Neural cell (in vitro differentiated cells): ENCODE measurements at regions not wholly inside any gene's neighbourhood (a gene's known extent, or its start where the extent isn't known, plus 50 kb on each side); places are given as distances from the start of the nearest gene placed in this dataset.

Experiments
- H2AFZ ChIP-seq: fragments of 200-600, 300-800 bp; sonication (generic), shearing (Covaris generic); 2 replicates; pipeline ENCODE4 v1.6.0; 2014; ENCODE audit warnings: low read depth, mild to moderate bottlenecking, antibody characterized with exemption, low read length, moderate library complexity
- H3F3A ChIP-seq: fragments of 200-600 bp; shearing (Covaris generic); 2 replicates; pipeline ENCODE4 v1.6.1; 2016; ENCODE audit warnings: mild to moderate bottlenecking, moderate library complexity, mixed read lengths, antibody characterized with exemption, low read length; ENCODE audit not compliant: insufficient read depth, poor library complexity, severe bottlenecking
- H3K27ac ChIP-seq: fragments of 200-600, 300-800 bp; sonication (generic), shearing (Covaris generic); 2 replicates; pipeline ENCODE4 v1.5.1; 2014; ENCODE audit warnings: mild to moderate bottlenecking, low read length, moderate library complexity
- H3K27me3 ChIP-seq: fragments of 300-800, 200-600 bp; sonication (generic), shearing (Covaris generic); 2 replicates; pipeline ENCODE4 v1.6.0; 2014; ENCODE audit warnings: mild to moderate bottlenecking, low read depth, low read length, moderate library complexity; ENCODE audit not compliant: insufficient read depth
- H3K36me3 ChIP-seq: fragments of 300-800, 200-600 bp; sonication (generic), shearing (Covaris generic); 2 replicates; pipeline ENCODE4 v1.5.1; 2014; ENCODE audit warnings: mild to moderate bottlenecking, antibody characterized with exemption, low read length, moderate library complexity; ENCODE audit not compliant: insufficient read depth
- H3K4me2 ChIP-seq: fragments of 300-800, 200-600 bp; sonication (generic), shearing (Covaris generic); 2 replicates; pipeline ENCODE4 v1.6.0; 2014; ENCODE audit warnings: mild to moderate bottlenecking, low read length
- H3K4me3 ChIP-seq: fragments of 300-800, 200-600 bp; sonication (generic), shearing (Covaris generic); 2 replicates; pipeline ENCODE4 v1.5.1; 2014; ENCODE audit warnings: mild to moderate bottlenecking, low read length, moderate library complexity
- H3K79me2 ChIP-seq: fragments of 200-600 bp; shearing (Covaris generic); replicated peaks from 2 replicates; pipeline ENCODE4 v1.6.0; 2014; ENCODE audit warnings: mild to moderate bottlenecking, low read length, moderate library complexity; ENCODE audit not compliant: insufficient read depth
- H3K9ac ChIP-seq: fragments of 300-800, 200-600 bp; sonication (generic), shearing (Covaris generic); 2 replicates; pipeline ENCODE4 v1.6.1; 2016; ENCODE audit warnings: mild to moderate bottlenecking, low read length, mixed read lengths
- H3K9me2 ChIP-seq: fragments of 200-600 bp; shearing (Covaris generic); 2 replicates; pipeline ENCODE4 v1.6.1; 2016; ENCODE audit warnings: mild to moderate bottlenecking, low read length, mixed read lengths; ENCODE audit not compliant: insufficient read depth
- H3K9me3 ChIP-seq: fragments of 200-600, 300-800 bp; sonication (generic), shearing (Covaris generic); 2 replicates; pipeline ENCODE4 v1.6.1; 2016; ENCODE audit warnings: mild to moderate bottlenecking, mixed run types, low read length, moderate library complexity, mixed read lengths
- H4K20me1 ChIP-seq: fragments of 200-600 bp; shearing (Covaris generic); 2 replicates; pipeline ENCODE4 v1.6.1; 2016; ENCODE audit warnings: mild to moderate bottlenecking, mixed run types; ENCODE audit not compliant: insufficient read depth
- CTCF ChIP-seq: fragments of 450-650 bp; IDR thresholded peaks from 2 replicates; pipeline ENCODE4 v1.5.1; 2014; ENCODE audit warnings: antibody characterized with exemption, mild to moderate bottlenecking, moderate library complexity; ENCODE audit not compliant: poor library complexity, severe bottlenecking
- EP300 ChIP-seq: fragments of 450-650 bp; conservative IDR thresholded peaks from 2 replicates; pipeline ENCODE4 v1.6.1; 2014; ENCODE audit warnings: antibody characterized with exemption, mild to moderate bottlenecking, moderate library complexity; ENCODE audit not compliant: poor library complexity, severe bottlenecking
- EZH2 ChIP-seq: fragments of 200-600, 300-800 bp; shearing (Covaris generic), sonication (generic); IDR thresholded peaks from 2 replicates; pipeline ENCODE4 v1.6.1; 2014; ENCODE audit warnings: antibody characterized with exemption, low read length, borderline replicate concordance, mild to moderate bottlenecking; ENCODE audit not compliant: insufficient read depth, poor library complexity, severe bottlenecking
- MXI1 ChIP-seq: fragments of 450-650 bp; conservative IDR thresholded peaks from 2 replicates; pipeline ENCODE4 v1.6.1; 2014; ENCODE audit warnings: antibody characterized with exemption, mild to moderate bottlenecking; ENCODE audit not compliant: poor library complexity, severe bottlenecking
- POLR2AphosphoS5 ChIP-seq: IDR thresholded peaks from 2 replicates; pipeline ENCODE4 v1.6.1; 2012
- RAD21 ChIP-seq: fragments of 450-650 bp; conservative IDR thresholded peaks from 2 replicates; pipeline ENCODE4 v1.6.1; 2014; ENCODE audit warnings: antibody characterized with exemption, mild to moderate bottlenecking, moderate library complexity
- REST ChIP-seq: IDR thresholded peaks from 2 replicates; pipeline ENCODE4 v1.6.1; 2012; ENCODE audit warnings: borderline replicate concordance
- SMC3 ChIP-seq: fragments of 450-650 bp; conservative IDR thresholded peaks from 2 replicates; pipeline ENCODE4 v1.6.1; 2014; ENCODE audit warnings: antibody characterized with exemption, mild to moderate bottlenecking, moderate library complexity; ENCODE audit not compliant: poor library complexity
- TAF1 ChIP-seq: IDR thresholded peaks from 2 replicates; pipeline ENCODE4 v1.6.1; 2012; ENCODE audit warnings: low read depth

GRCh38 chr2:228728961-228729360 is 542.1 kb downstream of the PID1 start:
- no peaks in the 10 kb centered on the region for H3F3A ChIP-seq
- H3K4me3 ChIP-seq, result no peak overlapping the region
- no peak overlapping the region for H2AFZ ChIP-seq
- no peaks in the 10 kb centered on the region for H3K9me3 ChIP-seq
- H3K27me3 ChIP-seq, result no peaks in the 10 kb centered on the region
- H4K20me1 ChIP-seq, result no peaks in the 10 kb centered on the region
- TF ChIP-seq RAD21, result no peak
- TF ChIP-seq REST, result no peak
- TF ChIP-seq POLR2AphosphoS5, result no peak
- TF ChIP-seq MXI1, result no peak
- no peak for TF ChIP-seq SMC3
- TF ChIP-seq CTCF, result no peak
- TF ChIP-seq TAF1, result no peak
- TF ChIP-seq EZH2, result no peak
- TF ChIP-seq EP300, result no peak
- no peak overlapping the region for H3K27ac ChIP-seq
- no peaks in the 10 kb centered on the region for H3K36me3 ChIP-seq
- no peak overlapping the region for H3K9ac ChIP-seq
- H3K9me2 ChIP-seq, result no peaks in the 10 kb centered on the region
- no peak overlapping the region for H3K4me2 ChIP-seq
- no peaks in the 10 kb centered on the region for H3K79me2 ChIP-seq

- no peaks in the 10 kb centered on the region for H3K9me2 ChIP-seq
- H4K20me1 ChIP-seq, result no peaks in the 10 kb centered on the region
- H3K36me3 ChIP-seq, result no peaks in the 10 kb centered on the region
- H3K27me3 ChIP-seq, result no peaks in the 10 kb centered on the region
- no peak overlapping the region for H3K4me2 ChIP-seq
- no peaks in the 10 kb centered on the region for H3K9me3 ChIP-seq
- no peak overlapping the region for H3K27ac ChIP-seq
- H2AFZ ChIP-seq, result no peak overlapping the region
- H3K79me2 ChIP-seq, result no peaks in the 10 kb centered on the region
- H3F3A ChIP-seq, result no peaks in the 10 kb centered on the region
- TF ChIP-seq POLR2AphosphoS5, result no peak
- no peak for TF ChIP-seq MXI1
- H3K9ac ChIP-seq, result no peak overlapping the region
- H3K4me3 ChIP-seq, result no peak overlapping the region
These were observed 543.5 kb upstream of the SPHKAP start for GRCh38 chr2:228725031-228725430.

GRCh38 chr2:228723599-228723998 is 542.1 kb upstream of the SPHKAP start:
- Histone ChIP-seq H3K9me3 (no peaks in the 10 kb centered on the region), H3K27me3 (no peaks in the 10 kb centered on the region), H3K4me2 (no peak overlapping the region), H2AFZ (no peak overlapping the region), H3K36me3 (no peaks in the 10 kb centered on the region), H3K9ac (no peak overlapping the region), H4K20me1 (no peaks in the 10 kb centered on the region), H3K4me3 (no peak overlapping the region), H3K79me2 (no peaks in the 10 kb centered on the region), H3K9me2 (no peaks in the 10 kb centered on the region), H3K27ac (no peak overlapping the region), H3F3A (no peaks in the 10 kb centered on the region)
- TF ChIP-seq MXI1 (no peak), SMC3 (no peak), CTCF (no peak), RAD21 (no peak), TAF1 (no peak), EZH2 (no peak), REST (no peak), POLR2AphosphoS5 (no peak), EP300 (no peak)
